ENCODE measurements at regions not wholly inside any gene's neighbourhood (a gene's known extent, or its start where the extent isn't known, plus 50 kb on each side); places are given as distances from the start of the nearest gene placed in this dataset.

DNA sequence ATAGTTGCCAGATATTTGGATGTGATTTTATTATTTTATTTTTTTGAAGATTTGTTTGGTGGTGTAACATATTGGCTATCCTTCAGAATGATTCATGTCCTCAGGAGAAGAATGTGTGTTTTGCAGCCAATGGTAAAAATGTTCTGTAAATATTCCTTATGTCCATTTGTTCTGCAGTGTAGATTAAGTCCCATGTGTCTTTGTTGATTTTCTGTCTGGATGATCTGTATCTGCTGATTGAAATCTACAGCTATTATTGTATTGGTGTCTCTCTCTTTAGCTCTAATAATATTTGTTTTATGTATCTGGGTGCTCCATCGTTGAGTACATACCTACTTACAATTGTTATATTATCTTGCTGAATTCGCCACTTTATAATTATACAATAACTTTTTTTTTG lies 1641.7 kb downstream of the OTOL1 start:
- TF ChIP-seq, protein P1, sequence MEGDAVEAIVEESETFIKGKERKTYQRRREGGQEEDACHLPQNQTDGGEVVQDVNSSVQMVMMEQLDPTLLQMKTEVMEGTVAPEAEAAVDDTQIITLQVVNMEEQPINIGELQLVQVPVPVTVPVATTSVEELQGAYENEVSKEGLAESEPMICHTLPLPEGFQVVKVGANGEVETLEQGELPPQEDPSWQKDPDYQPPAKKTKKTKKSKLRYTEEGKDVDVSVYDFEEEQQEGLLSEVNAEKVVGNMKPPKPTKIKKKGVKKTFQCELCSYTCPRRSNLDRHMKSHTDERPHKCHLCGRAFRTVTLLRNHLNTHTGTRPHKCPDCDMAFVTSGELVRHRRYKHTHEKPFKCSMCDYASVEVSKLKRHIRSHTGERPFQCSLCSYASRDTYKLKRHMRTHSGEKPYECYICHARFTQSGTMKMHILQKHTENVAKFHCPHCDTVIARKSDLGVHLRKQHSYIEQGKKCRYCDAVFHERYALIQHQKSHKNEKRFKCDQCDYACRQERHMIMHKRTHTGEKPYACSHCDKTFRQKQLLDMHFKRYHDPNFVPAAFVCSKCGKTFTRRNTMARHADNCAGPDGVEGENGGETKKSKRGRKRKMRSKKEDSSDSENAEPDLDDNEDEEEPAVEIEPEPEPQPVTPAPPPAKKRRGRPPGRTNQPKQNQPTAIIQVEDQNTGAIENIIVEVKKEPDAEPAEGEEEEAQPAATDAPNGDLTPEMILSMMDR (IDR thresholded peaks at IDR 0.05), result no peak
- no peak for TF ChIP-seq EP300 (IDR thresholded peaks at IDR 0.05)
